DND-41 (cell line): ENCODE measurements at regions not wholly inside any gene's neighbourhood (a gene's known extent, or its start where the extent isn't known, plus 50 kb on each side); places are given as distances from the start of the nearest gene placed in this dataset.

Source experiments
- ATAC-seq: fragments of 200-7000 bp; cut with Tn5 transposase; 3 replicates; pipeline ENCODE4 v1.9.1; 2021; ENCODE audit warnings: low read depth; ENCODE audit not compliant: insufficient read depth
- DNase-seq: peaks from one replicate; pipeline ENCODE4 v3.0.0-alpha.2; 2020
- H2AFZ ChIP-seq: 2 replicates; pipeline ENCODE4 v1.6.0; 2012; ENCODE audit warnings: low read depth, low read length
- H3K27ac ChIP-seq: 2 replicates; pipeline ENCODE4 v1.5.1; 2012; ENCODE audit warnings: low read length, inconsistent platforms
- H3K27me3 ChIP-seq: fragments of 200-600 bp; sonication (generic); 2 replicates; pipeline ENCODE4 v1.6.0; 2012; ENCODE audit warnings: low read length, mild to moderate bottlenecking, inconsistent platforms; ENCODE audit not compliant: insufficient read depth, poor library complexity
- H3K36me3 ChIP-seq: 2 replicates; pipeline ENCODE4 v1.5.1; 2012; ENCODE audit warnings: low read length, inconsistent platforms; ENCODE audit not compliant: insufficient read depth
- H3K4me1 ChIP-seq: 2 replicates; pipeline ENCODE4 v1.5.1; 2012; ENCODE audit warnings: mild to moderate bottlenecking, low read length; ENCODE audit not compliant: insufficient read depth
- H3K4me2 ChIP-seq: 2 replicates; pipeline ENCODE4 v1.6.0; 2012; ENCODE audit warnings: mild to moderate bottlenecking, moderate library complexity, low read length, inconsistent platforms; ENCODE audit not compliant: insufficient read depth
- H3K4me3 ChIP-seq, 2 experiments: fragments of 200-600 bp in 1 of 2; shearing (Covaris generic) in 1 of 2; 2 replicates each; pipeline ENCODE4 v1.5.1; 2012 to 2016; ENCODE audit warnings: inconsistent platforms in 2 of 2, low read length in 2 of 2, mild to moderate bottlenecking in 2 of 2, low read depth in 1 of 2, moderate library complexity in 1 of 2
- H3K79me2 ChIP-seq: 2 replicates; pipeline ENCODE4 v1.6.0; 2012; ENCODE audit warnings: low read length, inconsistent platforms; ENCODE audit not compliant: insufficient read depth
- H3K9ac ChIP-seq: 2 replicates; pipeline ENCODE4 v1.6.0; 2012; ENCODE audit warnings: low read depth, mild to moderate bottlenecking, inconsistent platforms, low read length, moderate library complexity
- H3K9me3 ChIP-seq: 2 replicates; pipeline ENCODE4 v1.5.1; 2012; ENCODE audit warnings: low read length, moderate library complexity, mild to moderate bottlenecking, inconsistent platforms; ENCODE audit not compliant: insufficient read depth, severe bottlenecking
- H4K20me1 ChIP-seq: 2 replicates; pipeline ENCODE4 v1.6.0; 2012; ENCODE audit warnings: low read length; ENCODE audit not compliant: insufficient read depth
- EZH2 ChIP-seq: IDR thresholded peaks from 3 replicates; pipeline ENCODE4 v1.6.1; 2012; ENCODE audit warnings: borderline replicate concordance, low read depth, mild to moderate bottlenecking, moderate library complexity, low read length, inconsistent platforms; ENCODE audit not compliant: severe bottlenecking
- TF ChIP-seq, protein P1 (sequence below): IDR thresholded peaks from 2 replicates; pipeline ENCODE4 v1.5.1; 2012; ENCODE audit warnings: borderline replicate concordance, low read length, moderate library complexity, mild to moderate bottlenecking; ENCODE audit not compliant: poor library complexity, severe bottlenecking; ENCODE audit errors: extremely low read depth

DNA sequence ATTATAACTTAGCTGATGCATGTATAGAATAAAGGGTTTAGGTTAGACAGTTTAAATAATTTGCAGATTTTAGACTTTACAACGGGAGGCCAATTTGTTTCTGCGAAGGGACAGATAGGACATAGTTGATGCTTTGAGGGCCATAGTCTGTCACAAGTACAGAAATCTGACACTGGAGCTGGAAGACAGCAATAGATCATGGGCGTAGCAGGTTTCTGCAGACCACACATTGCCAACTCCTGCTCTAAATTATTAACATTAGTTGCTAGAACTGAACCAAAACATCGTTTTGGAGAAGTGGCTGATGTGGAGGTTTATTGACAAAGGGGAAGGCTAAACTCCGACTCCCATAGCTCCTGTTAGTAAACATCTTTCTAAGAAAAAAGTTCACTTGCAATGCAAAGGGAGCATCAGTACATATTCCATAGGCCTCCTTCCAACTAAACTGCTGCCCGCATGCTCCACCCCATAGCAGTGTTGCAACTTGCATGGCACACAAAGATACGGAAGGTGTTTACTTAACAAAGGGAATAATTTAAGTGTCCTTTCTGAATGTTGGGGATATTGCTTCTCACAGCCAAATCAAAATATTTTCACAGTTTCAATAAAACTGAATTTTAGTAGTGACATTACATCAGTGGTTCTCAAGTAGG is 862.0 kb upstream of the CXADR start:
- Histone ChIP-seq H3K4me1 (no peaks in the 10 kb centered on the region), H3K4me3 (no peak overlapping the region), H3K27me3 (no peaks in the 10 kb centered on the region), H3K4me2 (no peak overlapping the region), H2AFZ (no peak overlapping the region), H3K9me3 (no peaks in the 10 kb centered on the region), H3K9ac (no peak overlapping the region), H4K20me1 (no peaks in the 10 kb centered on the region), H3K36me3 (no peaks in the 10 kb centered on the region), H3K27ac (no peak overlapping the region), H3K79me2 (no peaks in the 10 kb centered on the region)
- ATAC-seq: no peak
- TF ChIP-seq, protein P1, sequence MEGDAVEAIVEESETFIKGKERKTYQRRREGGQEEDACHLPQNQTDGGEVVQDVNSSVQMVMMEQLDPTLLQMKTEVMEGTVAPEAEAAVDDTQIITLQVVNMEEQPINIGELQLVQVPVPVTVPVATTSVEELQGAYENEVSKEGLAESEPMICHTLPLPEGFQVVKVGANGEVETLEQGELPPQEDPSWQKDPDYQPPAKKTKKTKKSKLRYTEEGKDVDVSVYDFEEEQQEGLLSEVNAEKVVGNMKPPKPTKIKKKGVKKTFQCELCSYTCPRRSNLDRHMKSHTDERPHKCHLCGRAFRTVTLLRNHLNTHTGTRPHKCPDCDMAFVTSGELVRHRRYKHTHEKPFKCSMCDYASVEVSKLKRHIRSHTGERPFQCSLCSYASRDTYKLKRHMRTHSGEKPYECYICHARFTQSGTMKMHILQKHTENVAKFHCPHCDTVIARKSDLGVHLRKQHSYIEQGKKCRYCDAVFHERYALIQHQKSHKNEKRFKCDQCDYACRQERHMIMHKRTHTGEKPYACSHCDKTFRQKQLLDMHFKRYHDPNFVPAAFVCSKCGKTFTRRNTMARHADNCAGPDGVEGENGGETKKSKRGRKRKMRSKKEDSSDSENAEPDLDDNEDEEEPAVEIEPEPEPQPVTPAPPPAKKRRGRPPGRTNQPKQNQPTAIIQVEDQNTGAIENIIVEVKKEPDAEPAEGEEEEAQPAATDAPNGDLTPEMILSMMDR: no peak
- TF ChIP-seq EZH2: no peak
- DNase-seq: no peak

DNA sequence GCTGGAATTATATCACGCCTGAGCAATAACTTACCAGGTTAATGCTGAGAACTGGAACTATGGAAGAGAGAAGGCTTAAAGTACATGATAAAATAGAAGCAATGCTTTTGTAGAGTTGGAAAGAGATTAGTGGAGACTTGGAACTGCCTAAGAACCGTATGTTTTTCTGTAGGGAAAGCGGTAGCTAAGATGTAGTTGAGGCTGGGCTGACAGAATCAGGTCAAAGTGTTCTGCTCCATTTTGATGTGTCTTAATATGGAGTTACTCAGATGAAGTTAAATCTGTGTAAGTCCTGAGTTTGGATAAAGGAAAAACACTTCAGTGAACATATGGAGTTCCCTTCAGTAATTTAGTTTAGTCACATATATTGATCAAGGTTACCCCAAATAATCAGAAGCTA is 860.9 kb upstream of the CXADR start:
- DNase-seq (no peak), ATAC-seq (no peak)
- no peaks in the 10 kb centered on the region for H3K9me3 ChIP-seq
- no peak overlapping the region for H3K4me2 ChIP-seq
- no peak overlapping the region for H3K27ac ChIP-seq
- TF ChIP-seq, protein P1: no peak
- no peak for TF ChIP-seq EZH2
- H3K36me3 ChIP-seq: no peaks in the 10 kb centered on the region
- no peaks in the 10 kb centered on the region for H3K27me3 ChIP-seq
- H3K4me1 ChIP-seq: no peaks in the 10 kb centered on the region
- no peak overlapping the region for H3K4me3 ChIP-seq
- no peaks in the 10 kb centered on the region for H3K79me2 ChIP-seq
- H4K20me1 ChIP-seq: no peaks in the 10 kb centered on the region
- no peak overlapping the region for H3K9ac ChIP-seq
- H2AFZ ChIP-seq: no peak overlapping the region

DNA sequence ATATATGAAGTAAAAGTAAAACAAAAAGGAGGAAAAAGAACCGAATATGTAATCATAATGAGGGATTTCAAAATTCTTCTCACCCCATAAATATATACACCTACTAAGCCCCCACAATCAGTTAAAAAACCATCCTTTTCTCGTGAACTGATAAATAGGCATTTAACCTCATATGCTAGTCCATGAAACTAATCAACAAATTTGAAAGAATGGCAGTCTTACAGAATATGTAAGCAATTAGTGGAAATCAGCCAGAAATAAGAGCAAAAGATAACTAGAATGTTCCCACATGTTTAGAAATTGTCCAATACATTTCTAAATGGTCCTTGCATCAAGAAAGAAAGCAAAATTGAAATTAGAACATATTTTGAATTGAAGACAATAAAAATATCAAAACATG is 849.4 kb upstream of the CXADR start:
- Histone ChIP-seq H3K79me2 (no peaks in the 10 kb centered on the region), H3K9me3 (no peaks in the 10 kb centered on the region), H3K36me3 (no peaks in the 10 kb centered on the region), H3K27me3 (no peaks in the 10 kb centered on the region), H3K4me2 (no peak overlapping the region), H3K4me1 (no peaks in the 10 kb centered on the region), H2AFZ (no peak overlapping the region), H4K20me1 (no peaks in the 10 kb centered on the region), H3K9ac (no peak overlapping the region), H3K4me3 (no peak overlapping the region), H3K27ac (no peak overlapping the region)
- TF ChIP-seq EZH2: no peak
- TF ChIP-seq, protein P1: no peak
- no peak for ATAC-seq
- DNase-seq: no peak

DNA sequence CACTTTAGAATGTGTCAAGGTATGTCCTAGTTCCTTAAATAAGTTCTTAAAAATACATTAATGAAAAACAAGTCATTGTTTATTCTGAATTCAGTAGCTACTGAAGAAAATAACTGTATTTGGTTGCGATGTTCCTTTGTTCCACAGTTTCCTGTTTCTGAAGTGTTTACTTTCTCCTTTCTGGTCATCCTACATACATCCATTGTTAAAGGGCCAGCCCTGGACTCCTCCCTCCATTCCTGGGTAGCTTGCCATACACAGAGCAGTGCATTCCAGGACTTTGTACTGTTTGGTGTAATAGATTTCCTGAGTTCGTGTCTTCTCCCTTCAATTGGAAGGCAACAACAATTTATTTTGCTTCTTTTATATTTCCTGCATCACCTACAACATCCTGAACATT is 845.4 kb upstream of the CXADR start:
- TF ChIP-seq, protein P1: no peak
- TF ChIP-seq EZH2: no peak
- Histone ChIP-seq H3K4me2 (no peak overlapping the region), H3K9ac (no peak overlapping the region), H3K9me3 (no peaks in the 10 kb centered on the region), H2AFZ (no peak overlapping the region), H3K4me3 (no peak overlapping the region), H4K20me1 (no peaks in the 10 kb centered on the region), H3K27ac (no peak overlapping the region), H3K36me3 (no peaks in the 10 kb centered on the region), H3K4me1 (no peaks in the 10 kb centered on the region), H3K79me2 (no peaks in the 10 kb centered on the region), H3K27me3 (no peaks in the 10 kb centered on the region)
- DNase-seq (no peak), ATAC-seq (no peak)
